HCT116 (cell line): ENCODE measurements at regions not wholly inside any gene's neighbourhood (a gene's known extent, or its start where the extent isn't known, plus 50 kb on each side); places are given as distances from the start of the nearest gene placed in this dataset.

Experiments used
- ATAC-seq: fragments of 200-7000 bp; cut with Tn5 transposase; 2 replicates; pipeline ENCODE4 v1.9.1; 2020; ENCODE audit warnings: mild to moderate bottlenecking, moderate library complexity
- BruUV-seq: library from RNA; stranded (reverse); fragments of 400-500 nt; replicated peaks from 2 replicates; lab custom pipeline; 2021; lab: Mats Ljungman, UMichigan
- CTCF ChIA-PET: fragments of 300-600 bp; sonication (Branson Sonifier 250); formaldehyde crosslinking; loops from one replicate; lab custom pipeline; 2021; ENCODE audit warnings: antibody characterized with exemption; lab: Charles Lee
- POLR2A ChIA-PET: fragments of 300-600, 350-600 bp; sonication (Branson Sonifier 250); formaldehyde crosslinking; loops from one replicate; lab custom pipeline; 2021; ENCODE audit warnings: antibody characterized with exemption; lab: Charles Lee
- RAD21 ChIA-PET, 2 experiments: fragments of 300-600 bp; sonication (Branson Sonifier 250); formaldehyde crosslinking; loops; one replicate each; lab custom pipeline; 2023; ENCODE audit warnings: low total read pairs in 2 of 2; ENCODE audit not compliant: uncharacterized antibody in 2 of 2, unreplicated experiment in 2 of 2, low non-redundant PET in 1 of 2; lab: Charles Lee
- DNase-seq: peaks from one replicate; pipeline ENCODE4 v3.0.0-alpha.2; 2010; ENCODE audit warnings: low read depth, low spot score
- H2AFZ ChIP-seq: fragments of 200-600 bp; shearing (Covaris generic), sonication (generic); 2 replicates; pipeline ENCODE4 v1.6.1; 2017; ENCODE audit warnings: low read depth, mixed run types, mixed read lengths, antibody characterized with exemption, low read length; ENCODE audit not compliant: poor library complexity, severe bottlenecking
- H3K27ac ChIP-seq: 2 replicates; pipeline ENCODE4 v1.5.1; 2012; ENCODE audit warnings: low read depth, low read length
- H3K27me3 ChIP-seq: fragments of 200-600 bp; sonication (generic); 2 replicates; pipeline ENCODE4 v1.6.1; 2016; ENCODE audit warnings: mixed run types, low read length, mixed read lengths; ENCODE audit not compliant: insufficient read depth
- H3K36me3 ChIP-seq, 2 experiments: fragments of 200-500 bp in 1 of 2; fragments of 200-600 bp in 1 of 2; sonication (Bioruptor generic) in 1 of 2; sonication (generic) in 1 of 2; 2 replicates each; pipeline versions ENCODE4 v1.5.1 to v1.6.1; 2014 to 2016; ENCODE audit warnings: low read length in 2 of 2, inconsistent platforms in 1 of 2, mixed read lengths in 1 of 2, mixed run types in 1 of 2; ENCODE audit not compliant: insufficient read depth in 2 of 2, control insufficient read depth in 1 of 2
- H3K4me1 ChIP-seq, 2 experiments: fragments of 200-600 bp in 1 of 2; sonication (generic) in 1 of 2; 2 replicates each; pipeline versions ENCODE4 v1.5.1 to v1.6.1; 2012 to 2017; ENCODE audit warnings: low read length in 2 of 2, inconsistent platforms in 1 of 2, mild to moderate bottlenecking in 1 of 2, mixed read lengths in 1 of 2, mixed run types in 1 of 2, moderate library complexity in 1 of 2; ENCODE audit not compliant: insufficient read depth in 2 of 2, control insufficient read depth in 1 of 2
- H3K4me2 ChIP-seq: fragments of 200-600 bp; sonication (generic); 2 replicates; pipeline ENCODE4 v1.6.1; 2017; ENCODE audit warnings: mixed run types, low read length, mixed read lengths
- H3K4me3 ChIP-seq, 2 experiments: fragments of 200-600 bp in 1 of 2; sonication (generic) in 1 of 2; replicated peaks in 1 of 2; 2 replicates each; pipeline ENCODE4 v1.5.1; 2011 to 2016; ENCODE audit warnings: low read length in 2 of 2, control low read depth in 1 of 2, low read depth in 1 of 2, mild to moderate bottlenecking in 1 of 2, mixed read lengths in 1 of 2, mixed run types in 1 of 2
- H3K79me2 ChIP-seq: fragments of 200-600 bp; sonication (generic); 2 replicates; pipeline ENCODE4 v1.6.1; 2017; ENCODE audit warnings: mild to moderate bottlenecking, mixed run types, low read length, moderate library complexity, mixed read lengths; ENCODE audit not compliant: insufficient read depth
- H3K9ac ChIP-seq: fragments of 200-600 bp; sonication (generic); 2 replicates; pipeline ENCODE4 v1.6.1; 2016; ENCODE audit warnings: low read length, mixed read lengths
- H3K9me2 ChIP-seq: fragments of 200-600 bp; sonication (generic), shearing (Covaris generic); 2 replicates; pipeline ENCODE4 v1.6.1; 2017; ENCODE audit warnings: mixed run types, mild to moderate bottlenecking, moderate library complexity; ENCODE audit not compliant: insufficient read depth
- H3K9me3 ChIP-seq, 2 experiments: fragments of 200-500 bp in 1 of 2; fragments of 200-600 bp in 1 of 2; sonication (Bioruptor generic) in 1 of 2; sonication (generic) in 1 of 2; 2 replicates each; pipeline ENCODE4 v1.6.1; 2014 to 2017; ENCODE audit warnings: low read length in 2 of 2, mixed read lengths in 2 of 2, inconsistent platforms in 1 of 2, low read depth in 1 of 2, mild to moderate bottlenecking in 1 of 2, mixed run types in 1 of 2, moderate library complexity in 1 of 2; ENCODE audit not compliant: control insufficient read depth in 1 of 2, insufficient read depth in 1 of 2
- H4K20me1 ChIP-seq: fragments of 200-600 bp; sonication (generic), shearing (Covaris generic); 2 replicates; pipeline ENCODE4 v1.6.1; 2017; ENCODE audit warnings: mixed run types, mild to moderate bottlenecking, moderate library complexity; ENCODE audit not compliant: insufficient read depth
- CTCF ChIP-seq, 3 experiments: fragments of 200-600 bp in 1 of 3; sonication (generic) in 1 of 3; IDR thresholded peaks in 2 of 3; conservative IDR thresholded peaks in 1 of 3; 2 replicates each; pipeline ENCODE4 v1.5.1; 2012 to 2017; ENCODE audit warnings: low read depth in 2 of 3, low read length in 2 of 3, antibody characterized with exemption in 1 of 3, borderline replicate concordance in 1 of 3, control low read depth in 1 of 3, mild to moderate bottlenecking in 1 of 3, mixed read lengths in 1 of 3, mixed run types in 1 of 3, moderate library complexity in 1 of 3; ENCODE audit not compliant: insufficient read depth in 1 of 3
- EZH2 ChIP-seq: fragments of 200-600 bp; sonication (generic); IDR thresholded peaks from 2 replicates; pipeline ENCODE4 v1.6.1; 2017; ENCODE audit warnings: antibody characterized with exemption, mixed run types
- FOSL1 ChIP-seq: IDR thresholded peaks from 2 replicates; pipeline ENCODE4 v1.6.1; 2012; ENCODE audit warnings: low read depth
- RAD21 ChIP-seq: IDR thresholded peaks from 2 replicates; pipeline ENCODE4 v1.6.1; 2012; ENCODE audit warnings: low read depth, mild to moderate bottlenecking
- SIN3A ChIP-seq: IDR thresholded peaks from 2 replicates; pipeline ENCODE4 v1.6.1; 2012; ENCODE audit warnings: low read depth
- SP1 ChIP-seq: IDR thresholded peaks from 2 replicates; pipeline ENCODE4 v1.6.1; 2012; ENCODE audit warnings: low read depth
- ZNF274 ChIP-seq: fragments of 200-500 bp; sonication (Bioruptor generic); IDR thresholded peaks from 2 replicates; pipeline ENCODE4 v1.6.1; 2014; ENCODE audit warnings: mild to moderate bottlenecking, low read depth, low read length, inconsistent platforms
- intact Hi-C: fragments of 100-400 bp; cut with micrococcal nuclease; formaldehyde crosslinking; loops from 2 replicates; pipeline ENCODE4 v1.10.0; 2022
- TF ChIP-seq, protein P1 (sequence below): IDR thresholded peaks from 2 replicates; pipeline ENCODE4 v1.6.1; 2012
- TF ChIP-seq, protein P2 (sequence below): IDR thresholded peaks from 2 replicates; pipeline ENCODE4 v1.6.1; 2012; ENCODE audit warnings: low read depth

GRCh38 chr7:81158189-81158588 lies 239.3 kb upstream of the SEMA3C start:
- H3K4me1 ChIP-seq, result peaks cover 21 to 55% of the 10 kb centered on the region in 2 experiments
- H3K9me3 ChIP-seq, result no peaks in the 10 kb centered on the region
- no TSS peak for BruUV-seq
- DNase-seq, result no peak
- RAD21 ChIA-PET, result no interaction called here
- TF ChIP-seq SIN3A (no peak), SP1 (no peak), ZNF274 (no peak), CTCF (IDR thresholded peaks at IDR 0.05 in 2 of 3, conservative IDR thresholded peaks at IDR 0.05 in 1 of 3; ENCODE audit: borderline replicate concordance in 1 of 3, insufficient read depth in 1 of 3, low read depth in 2 of 3, low read length in 2 of 3) (no peak), RAD21 (no peak), FOSL1 (no peak), EZH2 (no peak)
- TF ChIP-seq, protein P1, sequence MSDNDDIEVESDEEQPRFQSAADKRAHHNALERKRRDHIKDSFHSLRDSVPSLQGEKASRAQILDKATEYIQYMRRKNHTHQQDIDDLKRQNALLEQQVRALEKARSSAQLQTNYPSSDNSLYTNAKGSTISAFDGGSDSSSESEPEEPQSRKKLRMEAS, result no peak
- TF ChIP-seq, protein P2, sequence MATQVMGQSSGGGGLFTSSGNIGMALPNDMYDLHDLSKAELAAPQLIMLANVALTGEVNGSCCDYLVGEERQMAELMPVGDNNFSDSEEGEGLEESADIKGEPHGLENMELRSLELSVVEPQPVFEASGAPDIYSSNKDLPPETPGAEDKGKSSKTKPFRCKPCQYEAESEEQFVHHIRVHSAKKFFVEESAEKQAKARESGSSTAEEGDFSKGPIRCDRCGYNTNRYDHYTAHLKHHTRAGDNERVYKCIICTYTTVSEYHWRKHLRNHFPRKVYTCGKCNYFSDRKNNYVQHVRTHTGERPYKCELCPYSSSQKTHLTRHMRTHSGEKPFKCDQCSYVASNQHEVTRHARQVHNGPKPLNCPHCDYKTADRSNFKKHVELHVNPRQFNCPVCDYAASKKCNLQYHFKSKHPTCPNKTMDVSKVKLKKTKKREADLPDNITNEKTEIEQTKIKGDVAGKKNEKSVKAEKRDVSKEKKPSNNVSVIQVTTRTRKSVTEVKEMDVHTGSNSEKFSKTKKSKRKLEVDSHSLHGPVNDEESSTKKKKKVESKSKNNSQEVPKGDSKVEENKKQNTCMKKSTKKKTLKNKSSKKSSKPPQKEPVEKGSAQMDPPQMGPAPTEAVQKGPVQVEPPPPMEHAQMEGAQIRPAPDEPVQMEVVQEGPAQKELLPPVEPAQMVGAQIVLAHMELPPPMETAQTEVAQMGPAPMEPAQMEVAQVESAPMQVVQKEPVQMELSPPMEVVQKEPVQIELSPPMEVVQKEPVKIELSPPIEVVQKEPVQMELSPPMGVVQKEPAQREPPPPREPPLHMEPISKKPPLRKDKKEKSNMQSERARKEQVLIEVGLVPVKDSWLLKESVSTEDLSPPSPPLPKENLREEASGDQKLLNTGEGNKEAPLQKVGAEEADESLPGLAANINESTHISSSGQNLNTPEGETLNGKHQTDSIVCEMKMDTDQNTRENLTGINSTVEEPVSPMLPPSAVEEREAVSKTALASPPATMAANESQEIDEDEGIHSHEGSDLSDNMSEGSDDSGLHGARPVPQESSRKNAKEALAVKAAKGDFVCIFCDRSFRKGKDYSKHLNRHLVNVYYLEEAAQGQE, result no peak
- no peak overlapping the region for H3K27ac ChIP-seq
- peak overlapping the region; percentile 67 for H2AFZ ChIP-seq
- no peaks in the 10 kb centered on the region for H4K20me1 ChIP-seq
- H3K4me3 ChIP-seq, result no peak overlapping the region
- intact Hi-C loops, result no loop called here
- H3K9me2 ChIP-seq, result no peaks in the 10 kb centered on the region
- ATAC-seq, result no peak
- no peaks in the 10 kb centered on the region for H3K79me2 ChIP-seq
- H3K9ac ChIP-seq, result no peak overlapping the region
- POLR2A ChIA-PET, result no interaction called here
- no peak overlapping the region for H3K4me2 ChIP-seq
- H3K27me3 ChIP-seq, result no peaks in the 10 kb centered on the region
- CTCF ChIA-PET, result no interaction called here
- no peaks in the 10 kb centered on the region for H3K36me3 ChIP-seq
